SU-DHL-6 (cell line): ENCODE measurements at regions not wholly inside any gene's neighbourhood (a gene's known extent, or its start where the extent isn't known, plus 50 kb on each side); places are given as distances from the start of the nearest gene placed in this dataset.

Experiments
- EZH2phosphoT487 ChIP-seq: fragments of 200-600 bp; sonication (generic), shearing (Covaris generic); conservative IDR thresholded peaks from 2 replicates; pipeline ENCODE4 v1.6.1; 2018; ENCODE audit warnings: mild to moderate bottlenecking, antibody characterized with exemption, low read length, moderate library complexity, mixed read lengths
- TF ChIP-seq, protein P1 (sequence below): fragments of 200-600 bp; sonication (generic); IDR thresholded peaks from one replicate; pipeline ENCODE4 v1.5.1; 2017; ENCODE audit warnings: antibody characterized with exemption, mild to moderate bottlenecking, low read length, moderate library complexity; ENCODE audit not compliant: insufficient read depth, poor library complexity, severe bottlenecking

- TF ChIP-seq, protein P1, sequence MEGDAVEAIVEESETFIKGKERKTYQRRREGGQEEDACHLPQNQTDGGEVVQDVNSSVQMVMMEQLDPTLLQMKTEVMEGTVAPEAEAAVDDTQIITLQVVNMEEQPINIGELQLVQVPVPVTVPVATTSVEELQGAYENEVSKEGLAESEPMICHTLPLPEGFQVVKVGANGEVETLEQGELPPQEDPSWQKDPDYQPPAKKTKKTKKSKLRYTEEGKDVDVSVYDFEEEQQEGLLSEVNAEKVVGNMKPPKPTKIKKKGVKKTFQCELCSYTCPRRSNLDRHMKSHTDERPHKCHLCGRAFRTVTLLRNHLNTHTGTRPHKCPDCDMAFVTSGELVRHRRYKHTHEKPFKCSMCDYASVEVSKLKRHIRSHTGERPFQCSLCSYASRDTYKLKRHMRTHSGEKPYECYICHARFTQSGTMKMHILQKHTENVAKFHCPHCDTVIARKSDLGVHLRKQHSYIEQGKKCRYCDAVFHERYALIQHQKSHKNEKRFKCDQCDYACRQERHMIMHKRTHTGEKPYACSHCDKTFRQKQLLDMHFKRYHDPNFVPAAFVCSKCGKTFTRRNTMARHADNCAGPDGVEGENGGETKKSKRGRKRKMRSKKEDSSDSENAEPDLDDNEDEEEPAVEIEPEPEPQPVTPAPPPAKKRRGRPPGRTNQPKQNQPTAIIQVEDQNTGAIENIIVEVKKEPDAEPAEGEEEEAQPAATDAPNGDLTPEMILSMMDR: no peak
- no peak for TF ChIP-seq EZH2phosphoT487
Measured at GRCh38 chr12:28129031-28129430, 61.2 kb upstream of the CCDC91 start.
